GM12878 (cell line): ENCODE measurements at regions not wholly inside any gene's neighbourhood (a gene's known extent, or its start where the extent isn't known, plus 50 kb on each side); places are given as distances from the start of the nearest gene placed in this dataset.

ENCODE experiments used
- ATAC-seq: fragments of 200-7000 bp; cut with Tn5 transposase; 3 replicates; pipeline ENCODE4 v1.9.1; 2020; ENCODE audit warnings: mild to moderate bottlenecking, moderate library complexity
- BruUV-seq: library from RNA; stranded (reverse); fragments of 400-500 nt; replicated peaks from 2 replicates; lab custom pipeline; 2021; lab: Mats Ljungman, UMichigan
- CTCF ChIA-PET: fragments of 300-600 bp; sonication (Branson Sonifier 250); formaldehyde crosslinking; extraction: SDS; loops from one replicate; lab custom pipeline; 2021; ENCODE audit warnings: inconsistent platforms; lab: Yijun Ruan, JAX
- POLR2A ChIA-PET: fragments of 350-600 bp; formaldehyde crosslinking; extraction: SDS; loops from one replicate; lab custom pipeline; 2021; ENCODE audit warnings: inconsistent platforms; lab: Charles Lee
- RAD21 ChIA-PET: fragments of 300-600 bp; sonication (Branson Sonifier 250); formaldehyde crosslinking; loops from one replicate; lab custom pipeline; 2023; ENCODE audit warnings: antibody characterized with exemption; ENCODE audit not compliant: unreplicated experiment; lab: Charles Lee
- SMC1A ChIA-PET: fragments of 300-600 bp; sonication (Branson Sonifier 250); formaldehyde crosslinking; loops from one replicate; lab custom pipeline; 2023; ENCODE audit not compliant: unreplicated experiment, uncharacterized antibody; lab: Charles Lee
- DNase-seq: peaks from one replicate; pipeline ENCODE4 v3.0.0-alpha.2; 2011; ENCODE audit warnings: low read depth, low spot score
- FAIRE-seq: peaks from 3 replicates; lab custom pipeline; 2011; peaks lifted over from hg19 to GRCh38; lab: Jason Lieb, UNC
- H2AFZ ChIP-seq: 2 replicates; pipeline ENCODE4 v1.6.0; 2011; ENCODE audit warnings: low read depth, low read length, control low read depth; ENCODE audit not compliant: control insufficient read depth
- H3K27ac ChIP-seq: 2 replicates; pipeline ENCODE4 v1.5.1; 2011; ENCODE audit warnings: control low read depth; ENCODE audit not compliant: control insufficient read depth, insufficient read depth
- H3K27me3 ChIP-seq, 2 experiments: replicated peaks in 1 of 2; 2 replicates each; pipeline versions ENCODE4 v1.6.0 to v1.6.1; 2011; ENCODE audit warnings: low read length in 1 of 2; ENCODE audit not compliant: control insufficient read depth in 2 of 2, insufficient read depth in 2 of 2
- H3K36me3 ChIP-seq, 2 experiments: 2 replicates each; pipeline ENCODE4 v1.5.1; 2011; ENCODE audit warnings: low read length in 1 of 2; ENCODE audit not compliant: control insufficient read depth in 2 of 2, insufficient read depth in 2 of 2
- H3K4me1 ChIP-seq: 2 replicates; pipeline ENCODE4 v1.6.1; 2011; ENCODE audit warnings: mild to moderate bottlenecking, low read length, moderate library complexity, mixed read lengths; ENCODE audit not compliant: control insufficient read depth, insufficient read depth
- H3K4me2 ChIP-seq: 2 replicates; pipeline ENCODE4 v1.6.0; 2011; ENCODE audit warnings: control low read depth; ENCODE audit not compliant: control insufficient read depth, insufficient read depth
- H3K4me3 ChIP-seq: fragments of 200-600 bp; sonication (generic); 2 replicates; pipeline ENCODE4 v1.5.1; 2016
- H3K79me2 ChIP-seq: 2 replicates; pipeline ENCODE4 v1.6.0; 2011; ENCODE audit warnings: low read length; ENCODE audit not compliant: control insufficient read depth, insufficient read depth
- H3K9ac ChIP-seq: 2 replicates; pipeline ENCODE4 v1.8.0; 2011; ENCODE audit warnings: low read length, control low read depth, mixed read lengths; ENCODE audit not compliant: control insufficient read depth, insufficient read depth
- H3K9me3 ChIP-seq: replicated peaks from 3 replicates; pipeline ENCODE4 v1.5.1; 2011; ENCODE audit warnings: mild to moderate bottlenecking, low read length; ENCODE audit not compliant: control insufficient read depth, insufficient read depth
- H4K20me1 ChIP-seq: 2 replicates; pipeline ENCODE4 v1.6.0; 2011; ENCODE audit not compliant: control insufficient read depth, insufficient read depth
- ASH2L ChIP-seq: fragments of 300-600, 200-600 bp; sonication (generic); IDR thresholded peaks from 2 replicates; pipeline ENCODE4 v1.6.1; 2017; ENCODE audit warnings: low read depth, mild to moderate bottlenecking, borderline replicate concordance
- BCLAF1 ChIP-seq: fragments of 450-650 bp; IDR thresholded peaks from 2 replicates; pipeline ENCODE4 v1.6.1; 2017; ENCODE audit warnings: antibody characterized with exemption, mild to moderate bottlenecking, moderate library complexity
- BMI1 ChIP-seq: fragments of 450-650 bp; IDR thresholded peaks from 2 replicates; pipeline ENCODE4 v1.6.1; 2016; ENCODE audit warnings: mild to moderate bottlenecking, moderate library complexity, borderline replicate concordance
- BRCA1 ChIP-seq: IDR thresholded peaks from 2 replicates; pipeline ENCODE4 v1.6.1; 2011; ENCODE audit warnings: low read depth, low read length, improper control_type of control experiment
- CBX3 ChIP-seq: fragments of 200-600 bp; sonication (generic); IDR thresholded peaks from 2 replicates; pipeline ENCODE4 v1.6.1; 2016; ENCODE audit warnings: low read depth, borderline replicate concordance
- CREM ChIP-seq: IDR thresholded peaks from 2 replicates; pipeline ENCODE4 v1.6.1; 2014; ENCODE audit warnings: antibody characterized with exemption, low read depth
- EGR1 ChIP-seq, 2 experiments: IDR thresholded peaks; 1 replicate in 1 of 2; 2 replicates in 1 of 2; pipeline ENCODE4 v1.6.1; 2011 to 2012; ENCODE audit warnings: low read depth in 2 of 2, low read length in 2 of 2, borderline replicate concordance in 1 of 2, mild to moderate bottlenecking in 1 of 2, moderate library complexity in 1 of 2
- FOS ChIP-seq: IDR thresholded peaks from 3 replicates; pipeline ENCODE4 v1.6.1; 2011; ENCODE audit warnings: borderline replicate concordance; ENCODE audit not compliant: insufficient read length; ENCODE audit errors: extremely low read depth
- PKNOX1 ChIP-seq: fragments of 450-650 bp; IDR thresholded peaks from 2 replicates; pipeline ENCODE4 v1.6.1; 2016; ENCODE audit warnings: mild to moderate bottlenecking
- REST ChIP-seq: IDR thresholded peaks from 2 replicates; pipeline ENCODE4 v1.6.1; 2012; ENCODE audit warnings: mild to moderate bottlenecking, low read depth, low read length
- SKIL ChIP-seq: fragments of 450-650 bp; IDR thresholded peaks from 2 replicates; pipeline ENCODE4 v1.6.1; 2017; ENCODE audit warnings: mild to moderate bottlenecking, low read depth, inconsistent platforms; ENCODE audit not compliant: poor library complexity, severe bottlenecking
- SMAD1 ChIP-seq: fragments of 450-650 bp; IDR thresholded peaks from 2 replicates; pipeline ENCODE4 v1.6.1; 2018; ENCODE audit warnings: mild to moderate bottlenecking, low read depth; ENCODE audit not compliant: partially characterized antibody
- SRF ChIP-seq, 2 experiments: IDR thresholded peaks; 2 replicates each; pipeline ENCODE4 v1.6.1; 2011; ENCODE audit warnings: low read depth in 2 of 2, low read length in 2 of 2, mild to moderate bottlenecking in 1 of 2, moderate library complexity in 1 of 2
- SUZ12 ChIP-seq: fragments of 200-600 bp; sonication (generic); IDR thresholded peaks from one replicate; pipeline ENCODE4 v1.6.1; 2018; ENCODE audit warnings: antibody characterized with exemption, mild to moderate bottlenecking; ENCODE audit not compliant: unreplicated experiment
- ZNF384 ChIP-seq: IDR thresholded peaks from 2 replicates; pipeline ENCODE4 v1.6.1; 2012; ENCODE audit warnings: low read depth, mild to moderate bottlenecking, low read length, improper control_type of control experiment, borderline replicate concordance
- WGBS: methylation state at CpG from one replicate; pipeline ENCODE4 v1.1.6; 2016; ENCODE audit warnings: low lambda C conversion rate; ENCODE audit not compliant: insufficient replicate concordance, insufficient coverage; ENCODE audit errors: missing lambda C conversion rate; 5-methylcytosine and 5-hydroxymethylcytosine counted together
- in situ Hi-C: fragments of 300-500 bp; cut with MboI; formaldehyde crosslinking; loops from 9 replicates; pipeline ENCODE4 v1.14.3; 2018; ENCODE audit warnings: mixed read lengths
- intact Hi-C: fragments of 100-400 bp; cut with micrococcal nuclease; formaldehyde crosslinking; loops from one replicate; pipeline ENCODE4 v1.14.2; 2022; ENCODE audit not compliant: unreplicated experiment

GRCh38 chr5:1945606-1946005 lies 62.9 kb upstream of the IRX4 start:
- H3K27me3 ChIP-seq: no peaks in the 10 kb centered on the region; a peak in 1 of 4 replicates
- intact Hi-C loops (no loop called here), in situ Hi-C loops (no loop called here)
- H3K4me2 ChIP-seq: no peak overlapping the region
- CTCF ChIA-PET: no interaction called here
- DNase-seq (no peak), FAIRE-seq (no peak), ATAC-seq (no peak)
- no TSS peak for BruUV-seq
- H3K9ac ChIP-seq: no peak overlapping the region
- no peaks in the 10 kb centered on the region for H3K9me3 ChIP-seq
- POLR2A ChIA-PET: no interaction called here
- H3K4me1 ChIP-seq: no peaks in the 10 kb centered on the region
- TF ChIP-seq FOS (no peak), REST (no peak), SUZ12 (no peak), SMAD1 (no peak), ASH2L (no peak), PKNOX1 (no peak), BCLAF1 (no peak), ZNF384 (no peak), BRCA1 (no peak), SRF (IDR thresholded peaks at IDR 0.05; ENCODE audit: low read depth in 2 of 2, low read length in 2 of 2) (no peak), EGR1 (IDR thresholded peaks at IDR 0.05; ENCODE audit: borderline replicate concordance in 1 of 2, low read depth in 2 of 2, low read length in 2 of 2) (no peak), CREM (no peak), SKIL (no peak), BMI1 (no peak), CBX3 (no peak)
- TF ChIP-seq, all 136 proteins: peak for 0
- no peak overlapping the region for H3K27ac ChIP-seq
- H3K79me2 ChIP-seq: no peaks in the 10 kb centered on the region
- H3K4me3 ChIP-seq: no peak overlapping the region
- no peaks in the 10 kb centered on the region for H4K20me1 ChIP-seq
- RAD21 ChIA-PET: no interaction called here
- WGBS: 19% methylated on average over 13 of the region's 13 CpGs
- no peak overlapping the region for H2AFZ ChIP-seq
- SMC1A ChIA-PET: no interaction called here
- H3K36me3 ChIP-seq: no peaks in the 10 kb centered on the region
